IPS-11a (cell line): ENCODE measurements at regions not wholly inside any gene's neighbourhood (a gene's known extent, or its start where the extent isn't known, plus 50 kb on each side); places are given as distances from the start of the nearest gene placed in this dataset.

ENCODE experiments used
- H3K4me3 ChIP-seq: one replicate; pipeline ENCODE4 v1.5.1; 2013; ENCODE audit warnings: low read depth, low read length, control low read depth

GRCh38 chr11:115958089-115959000 lies 454.1 kb upstream of the CADM1 start:
- no peak overlapping the region for H3K4me3 ChIP-seq

DNA sequence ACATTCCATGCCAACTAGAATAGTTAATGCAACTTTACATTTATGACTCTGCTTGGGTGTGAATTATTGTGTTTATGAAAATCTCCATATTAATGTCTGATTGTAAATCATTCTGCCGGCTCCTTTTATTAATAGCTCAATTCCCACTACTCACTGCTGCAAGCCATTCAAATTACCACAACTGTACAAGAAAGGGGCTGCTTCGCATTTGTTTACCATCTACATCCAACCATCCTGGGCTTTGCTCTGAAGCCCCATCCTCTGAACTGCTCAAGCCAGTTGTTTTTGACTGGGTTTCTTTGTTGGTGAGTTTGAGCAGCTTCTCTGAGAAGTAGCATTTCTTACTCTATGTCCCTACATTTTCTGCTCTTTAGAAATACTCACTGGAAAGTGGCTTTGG lies 451.6 kb upstream of the CADM1 start:
- H3K4me3 ChIP-seq: no peak overlapping the region

DNA sequence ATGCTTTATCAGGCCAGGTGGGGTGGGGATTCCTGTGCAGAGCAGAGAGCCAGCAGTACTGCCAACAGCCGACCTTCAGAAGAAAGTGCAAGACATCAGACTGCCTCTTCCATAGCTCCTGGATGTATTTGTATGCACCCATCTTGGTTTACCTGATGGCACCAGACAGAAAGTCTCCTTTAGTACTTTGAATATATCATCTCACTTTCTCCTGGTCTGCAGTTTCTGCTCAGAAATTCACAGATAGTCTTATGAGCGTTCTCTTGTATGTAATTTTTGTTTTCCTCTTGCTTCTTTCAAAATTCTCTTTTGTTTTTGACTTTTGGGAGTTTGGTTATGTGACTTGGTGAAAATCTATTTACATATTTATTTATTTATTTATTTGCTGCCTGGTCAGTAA lies 446.4 kb upstream of the CADM1 start:
- no peak overlapping the region for H3K4me3 ChIP-seq

GRCh38 chr11:115944596-115944995 lies 440.4 kb upstream of the CADM1 start:
- H3K4me3 ChIP-seq: no peak overlapping the region

DNA sequence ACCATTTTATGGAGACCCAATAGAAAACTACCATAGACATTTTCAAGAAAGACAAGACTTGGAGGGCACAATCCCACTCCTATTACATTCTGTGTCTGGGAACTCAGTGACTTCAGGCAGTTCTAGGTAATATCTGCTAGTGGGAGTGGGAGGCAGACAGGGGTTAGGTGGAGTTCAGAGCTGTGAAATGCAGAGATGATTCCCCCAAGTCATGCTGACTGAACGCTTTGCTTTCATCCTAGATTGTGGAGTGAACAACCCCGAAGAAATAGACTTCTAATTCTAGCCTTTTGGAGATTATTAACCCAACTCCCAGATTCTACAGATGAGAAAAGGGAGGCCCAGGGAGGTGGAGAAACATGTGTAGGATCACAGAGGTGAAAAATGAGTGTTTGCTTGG lies 437.8 kb upstream of the CADM1 start:
- no peak overlapping the region for H3K4me3 ChIP-seq

GRCh38 chr11:115941481-115941993 lies 437.3 kb upstream of the CADM1 start:
- H3K4me3 ChIP-seq: no peak overlapping the region

DNA sequence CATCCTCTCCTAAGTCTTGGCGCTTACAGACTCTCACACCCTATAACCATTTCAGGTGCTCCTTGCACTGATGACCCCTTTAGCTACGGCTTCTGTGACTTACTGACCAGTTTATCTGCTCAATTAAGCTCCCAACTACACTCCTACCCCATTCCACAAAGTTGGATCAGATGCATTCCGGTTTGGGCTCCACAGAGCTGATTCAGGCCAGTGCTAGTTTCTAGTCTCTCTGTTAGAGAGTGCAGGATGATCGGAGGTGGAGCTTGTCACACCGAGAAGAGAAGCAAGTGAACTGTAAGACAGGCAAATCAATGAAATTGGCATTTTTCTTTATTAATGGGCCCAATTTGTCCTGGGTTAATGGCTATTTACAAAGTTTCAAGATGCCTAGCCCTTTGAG lies 436.8 kb upstream of the CADM1 start:
- no peak overlapping the region for H3K4me3 ChIP-seq

- no peak overlapping the region for H3K4me3 ChIP-seq
Measured at GRCh38 chr11:115939731-115940421, 435.7 kb upstream of the CADM1 start.

DNA sequence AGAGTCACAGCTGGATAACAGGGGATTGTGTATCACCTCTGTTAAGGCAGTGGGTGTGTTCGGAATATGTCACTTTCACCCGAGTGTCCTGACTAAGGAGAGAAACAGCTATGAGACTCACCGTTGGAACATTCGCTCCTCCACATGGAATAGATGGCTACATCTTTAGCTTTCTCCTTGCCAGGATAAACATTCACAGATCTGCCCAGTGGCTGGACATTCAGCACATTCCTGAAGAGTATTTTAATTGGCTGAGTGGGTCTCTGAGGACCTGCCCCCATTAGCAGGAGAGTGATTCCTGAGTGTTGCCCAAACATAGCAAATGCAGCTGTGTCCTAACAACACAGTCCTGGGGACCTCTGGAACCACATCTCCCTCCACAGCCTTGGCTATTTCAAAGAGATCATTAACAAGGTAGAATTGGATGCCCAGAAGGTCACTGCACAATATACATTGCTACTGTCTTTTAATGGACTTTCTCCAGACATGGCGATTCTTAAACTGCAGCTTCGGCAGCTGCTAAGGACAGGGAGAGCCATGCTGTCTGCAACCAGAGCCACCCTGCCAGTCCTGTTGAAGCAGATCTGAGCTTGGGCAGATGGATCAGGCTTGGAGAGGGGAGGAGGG lies 435.0 kb upstream of the CADM1 start:
- H3K4me3 ChIP-seq: no peak overlapping the region

- no peak overlapping the region for H3K4me3 ChIP-seq
Measured at GRCh38 chr11:115933564-115933963, 429.3 kb upstream of the CADM1 start.

- no peak overlapping the region for H3K4me3 ChIP-seq
Measured at GRCh38 chr11:115931548-115932083, 427.4 kb upstream of the CADM1 start.

GRCh38 chr11:115930886-115931547 lies 426.8 kb upstream of the CADM1 start:
- H3K4me3 ChIP-seq: no peak overlapping the region

DNA sequence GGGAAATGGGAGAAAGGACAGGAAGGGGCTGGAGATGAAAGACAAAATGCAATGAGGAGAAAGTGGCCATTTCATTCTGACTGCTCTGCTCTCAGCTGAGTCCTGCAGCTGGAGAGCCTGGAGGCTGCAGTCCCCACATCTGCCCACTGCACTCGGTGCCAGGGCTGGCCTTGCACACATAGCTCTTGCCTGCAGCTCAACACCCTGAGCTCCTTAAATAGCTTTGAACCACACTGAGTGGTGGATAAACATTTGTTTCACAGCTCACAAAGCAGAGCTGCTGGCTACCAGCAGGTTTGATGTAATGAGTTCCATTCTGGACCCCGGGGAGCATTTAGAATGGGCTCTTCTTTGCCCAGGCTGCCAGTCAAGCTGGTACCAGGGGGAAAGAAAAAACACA lies 426.1 kb upstream of the CADM1 start:
- H3K4me3 ChIP-seq: no peak overlapping the region

GRCh38 chr11:115929618-115930129 lies 425.5 kb upstream of the CADM1 start:
- H3K4me3 ChIP-seq: no peak overlapping the region

DNA sequence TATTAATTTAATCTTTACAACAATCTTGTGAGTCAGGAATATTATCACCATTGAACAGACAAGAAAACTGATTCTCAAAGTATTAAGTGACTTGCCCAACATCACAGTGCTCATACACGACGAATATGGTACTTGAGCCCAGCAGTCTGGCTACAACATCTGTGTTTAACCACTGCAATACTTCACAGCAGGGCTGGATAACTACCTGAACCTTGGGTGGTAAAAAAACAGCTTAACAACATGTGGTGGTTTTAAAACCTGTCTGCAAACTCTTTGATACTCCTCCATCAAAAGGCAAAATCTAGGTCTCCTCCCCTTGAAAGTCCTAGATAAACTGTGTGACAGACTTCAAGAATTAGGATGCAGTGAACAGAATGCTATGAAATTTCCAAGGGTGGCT lies 424.6 kb upstream of the CADM1 start:
- H3K4me3 ChIP-seq: no peak overlapping the region

GRCh38 chr11:115927823-115928329 lies 423.7 kb upstream of the CADM1 start:
- H3K4me3 ChIP-seq: no peak overlapping the region

- H3K4me3 ChIP-seq: no peak overlapping the region
Measured at GRCh38 chr11:115926601-115927000, 422.4 kb upstream of the CADM1 start.

- no peak overlapping the region for H3K4me3 ChIP-seq
Measured at GRCh38 chr11:115926138-115926537, 421.9 kb upstream of the CADM1 start.

- H3K4me3 ChIP-seq: no peak overlapping the region
Measured at GRCh38 chr11:115925568-115926090, 421.4 kb upstream of the CADM1 start.
